HG02623 (cell line): ENCODE measurements at regions not wholly inside any gene's neighbourhood (a gene's known extent, or its start where the extent isn't known, plus 50 kb on each side); places are given as distances from the start of the nearest gene placed in this dataset.
"Not testable (repeated sequence)": the region's sequence is repeated elsewhere in the genome, so short reads cannot be mapped to it uniquely, and the experiment has no call there.

Experiments used
- ATAC-seq: cut with Tn5 transposase; IDR thresholded peaks from one replicate; pipeline ENCODE4 v1.9.1; 2021; ENCODE audit warnings: moderate library complexity; ENCODE audit not compliant: unreplicated experiment

DNA sequence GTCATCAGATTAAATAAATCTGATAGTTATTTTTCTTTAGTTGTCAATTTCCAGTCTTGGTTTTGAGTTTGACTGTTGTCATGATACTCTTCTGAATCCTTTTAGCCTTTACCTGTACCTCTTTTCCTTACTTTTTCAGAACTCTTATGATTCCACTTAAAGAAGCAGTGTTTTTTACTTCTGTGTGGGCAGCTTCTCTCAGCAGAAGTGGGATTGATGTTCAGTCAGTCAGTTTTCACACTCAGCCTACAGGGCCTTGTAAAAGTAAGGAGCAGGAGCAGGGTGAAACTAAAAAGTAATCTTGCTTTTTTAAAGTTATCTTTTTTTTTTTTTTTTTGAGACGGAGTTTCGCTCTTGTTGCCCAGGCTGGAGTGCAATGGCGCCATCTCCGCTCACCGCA lies 75.1 kb downstream of the HAUS1 start:
- no peak for ATAC-seq

GRCh38 chr18:46182633-46183358 lies 78.6 kb downstream of the HAUS1 start:
- no peak for ATAC-seq

- not testable (repeated sequence) for ATAC-seq
Measured at GRCh38 chr18:46184296-46184695, 80.1 kb downstream of the HAUS1 start.

GRCh38 chr18:46184727-46185126 lies 80.5 kb downstream of the HAUS1 start:
- no peak for ATAC-seq

DNA sequence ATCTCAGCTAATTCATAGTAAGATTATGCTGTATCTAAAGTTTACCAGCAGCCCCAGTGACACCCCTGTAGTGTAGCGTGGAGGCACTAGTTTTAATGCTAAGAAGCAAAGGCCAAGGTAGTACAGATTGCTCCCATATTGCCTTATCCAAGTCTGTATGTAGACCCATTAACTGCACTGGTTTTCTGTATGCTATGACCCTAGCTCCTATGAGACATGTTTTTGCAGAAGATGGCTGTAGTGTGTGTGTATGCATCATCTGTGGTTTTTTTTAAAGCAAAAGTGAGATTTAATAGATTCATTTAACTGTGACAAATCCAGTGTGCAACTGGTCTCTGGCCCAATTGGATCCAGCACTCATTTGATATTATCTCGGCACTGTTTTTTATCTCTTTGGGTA lies 86.5 kb downstream of the HAUS1 start:
- no peak for ATAC-seq

DNA sequence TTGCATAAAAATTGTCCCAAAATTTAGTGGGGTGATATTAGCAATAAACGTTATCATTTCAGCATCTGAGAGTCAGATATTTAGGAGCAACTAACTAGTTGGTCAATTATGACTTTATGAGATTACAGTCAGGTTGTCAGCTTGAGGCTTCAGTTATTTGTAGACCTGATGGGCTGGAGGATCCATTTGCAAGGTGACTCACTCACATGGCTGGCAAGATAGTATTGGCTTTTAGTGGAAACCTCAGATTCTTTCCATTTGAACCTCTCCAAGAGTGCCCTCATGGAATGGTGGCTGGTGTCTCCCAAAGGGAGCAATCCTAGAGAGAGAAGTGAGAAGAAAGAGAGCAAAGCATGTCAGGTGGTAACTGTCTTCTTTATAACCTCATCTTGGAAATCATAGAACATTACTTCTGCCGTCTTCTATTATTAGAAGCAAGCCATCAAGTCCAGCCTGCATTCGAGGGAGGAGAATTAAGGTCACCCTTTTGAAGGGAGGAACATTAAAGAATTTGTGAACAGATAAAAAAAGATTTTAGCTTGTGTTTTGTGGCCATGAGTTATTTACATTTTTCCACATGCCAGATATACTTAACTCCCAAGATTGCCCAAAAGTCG lies 92.5 kb downstream of the HAUS1 start:
- no peak for ATAC-seq

- no peak for ATAC-seq
Measured at GRCh38 chr18:46199515-46200147, 95.4 kb downstream of the HAUS1 start.

GRCh38 chr18:46200178-46201055 lies 96.2 kb downstream of the HAUS1 start:
- ATAC-seq = not testable (repeated sequence)

DNA sequence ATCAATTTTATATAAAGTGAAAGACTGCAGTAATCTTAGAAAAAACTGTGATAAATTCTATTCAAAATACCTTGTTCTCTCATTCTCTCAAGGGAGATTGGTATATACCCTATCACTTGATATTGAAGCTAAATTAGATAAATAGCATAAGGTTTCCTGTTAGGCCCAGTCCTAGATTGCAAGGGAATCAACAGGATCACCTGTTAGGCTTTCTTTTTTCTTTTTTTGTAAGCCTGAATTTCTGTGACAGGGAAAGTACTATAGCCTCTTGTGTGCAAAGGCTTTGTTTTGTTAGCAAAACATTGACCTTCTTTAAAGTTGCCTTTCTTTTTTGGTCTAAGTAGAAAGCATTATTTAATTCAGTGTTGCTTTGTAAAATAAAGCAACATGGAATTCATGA lies 100.0 kb downstream of the HAUS1 start:
- ATAC-seq = no peak

DNA sequence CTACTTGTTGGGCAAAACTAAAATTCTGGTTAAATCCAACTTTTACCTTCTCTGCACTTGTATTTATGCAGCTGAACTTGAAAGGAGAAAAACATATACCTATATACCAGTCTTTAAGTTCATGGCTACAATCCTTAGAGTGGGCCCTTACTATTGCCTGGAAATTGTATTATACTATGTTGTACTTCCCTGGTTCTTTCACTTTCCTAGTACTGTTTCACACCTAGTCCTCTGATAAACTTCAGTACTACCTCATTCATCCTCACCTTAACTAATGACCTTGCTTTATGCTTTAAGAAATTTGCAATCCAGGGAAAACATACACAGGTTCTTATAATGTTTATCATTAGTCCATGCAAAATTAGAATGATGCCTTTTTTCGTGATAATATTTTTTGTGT lies 103.8 kb downstream of the HAUS1 start:
- ATAC-seq = no peak

DNA sequence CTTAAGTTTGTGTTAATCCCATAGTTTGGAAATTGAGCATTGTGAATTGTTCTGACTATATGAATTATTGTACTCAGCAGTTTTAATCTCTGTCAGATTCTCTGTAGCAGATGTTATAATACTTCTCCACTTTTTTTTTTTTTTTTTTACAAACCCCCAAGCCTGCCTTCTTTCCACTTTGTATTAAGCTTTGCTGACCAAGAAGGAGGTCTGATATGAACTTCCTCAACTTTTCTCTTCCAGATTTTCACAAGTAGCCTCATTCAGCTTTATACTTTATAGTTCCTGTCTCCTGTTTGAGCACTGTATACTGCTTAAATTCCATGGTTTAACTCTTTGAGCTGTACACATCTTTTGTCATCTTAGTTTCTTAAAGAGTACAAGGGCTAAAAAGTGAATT lies 105.0 kb downstream of the HAUS1 start:
- no peak for ATAC-seq

GRCh38 chr18:46211816-46212215 lies 107.6 kb downstream of the HAUS1 start:
- no peak for ATAC-seq

DNA sequence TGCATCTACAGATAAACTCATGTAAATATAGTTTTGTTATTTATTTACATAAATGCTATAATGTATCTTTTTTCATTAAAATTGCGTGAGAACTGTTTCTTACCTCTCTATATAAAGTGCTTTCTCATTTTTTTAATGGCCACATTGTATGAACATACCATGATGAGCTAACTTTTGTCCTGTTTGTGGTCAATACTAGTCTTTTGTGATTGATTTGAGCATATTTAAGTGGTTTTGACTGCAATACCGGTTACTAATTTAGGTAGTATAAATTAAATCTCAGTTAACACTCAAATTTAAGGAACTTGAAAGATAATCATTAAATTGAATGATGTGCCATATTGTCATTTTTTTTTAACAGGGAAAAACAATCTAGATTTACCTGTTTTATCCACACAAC lies 108.2 kb downstream of the HAUS1 start:
- no peak for ATAC-seq

GRCh38 chr18:46213295-46213694 lies 109.1 kb downstream of the HAUS1 start:
- no peak for ATAC-seq

GRCh38 chr18:46214435-46214834 lies 110.2 kb downstream of the HAUS1 start:
- no peak for ATAC-seq

DNA sequence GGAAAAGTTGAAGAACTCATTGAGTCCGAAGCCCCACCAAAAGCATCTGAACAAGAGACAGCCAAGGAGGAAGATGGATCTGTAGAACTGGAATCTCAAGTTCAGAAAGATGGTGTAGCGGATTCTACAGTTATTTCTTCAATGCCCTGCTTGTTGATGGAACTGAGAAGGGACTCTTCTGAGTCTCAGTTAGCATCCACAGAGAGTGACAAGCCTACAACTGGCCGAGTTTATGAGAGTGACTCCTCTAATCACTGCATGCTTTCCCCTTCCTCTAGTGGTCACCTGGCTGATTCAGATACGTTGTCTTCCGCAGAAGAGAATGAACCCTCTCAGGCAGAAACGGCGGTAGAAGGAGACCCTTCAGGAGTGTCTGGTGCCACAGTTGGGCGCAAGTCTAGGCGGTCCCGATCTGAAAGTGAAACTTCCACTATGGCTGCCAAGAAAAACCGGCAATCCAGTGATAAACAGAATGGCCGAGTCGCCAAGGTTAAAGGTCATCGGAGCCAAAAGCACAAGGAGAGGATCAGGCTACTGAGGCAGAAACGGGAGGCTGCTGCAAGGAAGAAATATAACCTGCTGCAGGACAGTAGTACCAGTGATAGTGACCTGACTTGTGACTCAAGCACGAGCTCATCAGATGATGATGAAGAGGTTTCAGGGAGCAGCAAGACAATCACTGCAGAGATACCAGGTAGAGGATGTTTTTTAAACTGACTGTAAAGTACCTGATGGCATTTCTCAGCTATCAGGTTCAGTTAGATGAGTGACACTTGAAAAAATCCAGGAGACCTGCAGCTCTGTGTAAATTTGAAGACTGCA lies 111.9 kb downstream of the HAUS1 start:
- ATAC-seq = no peak

GRCh38 chr18:46220116-46220515 lies 115.9 kb downstream of the HAUS1 start:
- no peak for ATAC-seq

GRCh38 chr18:46222093-46222492 lies 117.9 kb downstream of the HAUS1 start:
- ATAC-seq = no peak

GRCh38 chr18:46222710-46223360 lies 118.7 kb downstream of the HAUS1 start:
- ATAC-seq = no peak

GRCh38 chr18:46224181-46224775 lies 120.1 kb downstream of the HAUS1 start:
- no peak for ATAC-seq
